Mucosa of descending colon (tissue), 3 donors: ENCODE measurements at regions not wholly inside any gene's neighbourhood (a gene's known extent, or its start where the extent isn't known, plus 50 kb on each side); places are given as distances from the start of the nearest gene placed in this dataset.

Experiments used
- ATAC-seq: fragments of 200-7000 bp; cut with Tn5 transposase; one replicate; pipeline ENCODE4 v1.9.1; 2020; ENCODE audit warnings: mild to moderate bottlenecking, moderate library complexity
- DNase-seq, 3 donors: peaks; one replicate each; pipeline ENCODE4 v3.0.0-alpha.2; 2020
- H3K36me3 ChIP-seq: fragments of 200-600 bp; one replicate; pipeline ENCODE4 v1.8.0; 2021; ENCODE audit warnings: low read depth, mild to moderate bottlenecking
- H3K4me1 ChIP-seq: fragments of 200-600 bp; one replicate; pipeline ENCODE4 v1.8.0; 2021; ENCODE audit warnings: low read depth, mild to moderate bottlenecking
- H3K4me3 ChIP-seq: fragments of 200-600 bp; one replicate; pipeline ENCODE4 v1.8.0; 2021; ENCODE audit warnings: mild to moderate bottlenecking
- H3K9me3 ChIP-seq: fragments of 200-600 bp; one replicate; pipeline ENCODE4 v1.8.0; 2021; ENCODE audit warnings: mild to moderate bottlenecking
- CTCF ChIP-seq: fragments of 200-600 bp; IDR thresholded peaks from one replicate; pipeline ENCODE4 v1.8.0; 2022; ENCODE audit warnings: antibody characterized with exemption, mild to moderate bottlenecking
- intact Hi-C, 2 donors: fragments of 100-400 bp; cut with DNase I in 1 of 2; cut with micrococcal nuclease in 1 of 2; formaldehyde crosslinking; loops; one replicate each; pipeline versions ENCODE4 v1.11.0 to v1.11.1; 2022; cut with DNase I, micrococcal nuclease
- donor health status: DM: no; HTN: no; CAD: no; lungs with moderate emphysema.
- donor health status: DM: no; HTN: no; CAD: no.
- donor health status: DM: no; HTN: yes; CAD: no.

GRCh38 chr10:89975071-89975470 lies 273.7 kb downstream of the KIF20B start:
- H3K4me1 ChIP-seq: no peaks in the 10 kb centered on the region
- no peaks in the 10 kb centered on the region for H3K36me3 ChIP-seq
- no peak overlapping the region for H3K4me3 ChIP-seq
- H3K9me3 ChIP-seq: no peaks in the 10 kb centered on the region
- TF ChIP-seq CTCF: no peak
- DNase-seq (no peak), ATAC-seq (no peak)
- intact Hi-C loops: no loop called here

GRCh38 chr10:89975771-89976170 lies 274.4 kb downstream of the KIF20B start:
- DNase-seq: peak in 1 of 3 donors; percentile 17
- Histone ChIP-seq H3K36me3 (no peaks in the 10 kb centered on the region), H3K9me3 (no peaks in the 10 kb centered on the region), H3K4me3 (no peak overlapping the region), H3K4me1 (no peaks in the 10 kb centered on the region)
- no peak for TF ChIP-seq CTCF
- peak; percentile 92 for ATAC-seq
- intact Hi-C loops: no loop called here

- ATAC-seq: no peak
- TF ChIP-seq CTCF: no peak
- H3K4me3 ChIP-seq: no peak overlapping the region
- no peak for DNase-seq
- intact Hi-C loops: no loop called here
- H3K4me1 ChIP-seq: no peaks in the 10 kb centered on the region
- no peaks in the 10 kb centered on the region for H3K36me3 ChIP-seq
- no peaks in the 10 kb centered on the region for H3K9me3 ChIP-seq
Observed at GRCh38 chr10:89978081-89978480, 276.7 kb downstream of the KIF20B start.

GRCh38 chr10:89979726-89980125 lies 278.3 kb downstream of the KIF20B start:
- DNase-seq (no peak), ATAC-seq (no peak)
- no peak overlapping the region for H3K4me3 ChIP-seq
- H3K9me3 ChIP-seq: no peaks in the 10 kb centered on the region
- no peak for TF ChIP-seq CTCF
- intact Hi-C loops: no loop called here
- H3K4me1 ChIP-seq: no peaks in the 10 kb centered on the region
- no peaks in the 10 kb centered on the region for H3K36me3 ChIP-seq

GRCh38 chr10:89980166-89980565 lies 278.8 kb downstream of the KIF20B start:
- no peaks in the 10 kb centered on the region for H3K9me3 ChIP-seq
- H3K4me3 ChIP-seq: no peak overlapping the region
- H3K4me1 ChIP-seq: no peaks in the 10 kb centered on the region
- no peak for TF ChIP-seq CTCF
- ATAC-seq: no peak
- no peak for DNase-seq
- H3K36me3 ChIP-seq: no peaks in the 10 kb centered on the region
- intact Hi-C loops: no loop called here

GRCh38 chr10:89981891-89982290 lies 280.5 kb downstream of the KIF20B start:
- H3K36me3 ChIP-seq: no peaks in the 10 kb centered on the region
- no peak overlapping the region for H3K4me3 ChIP-seq
- intact Hi-C loops: no loop called here
- ATAC-seq: no peak
- no peaks in the 10 kb centered on the region for H3K9me3 ChIP-seq
- DNase-seq: no peak
- H3K4me1 ChIP-seq: no peaks in the 10 kb centered on the region
- no peak for TF ChIP-seq CTCF
